Stimulated activated CD4-positive, alpha-beta T cell treated with anti-CD3 and anti-CD28 coated beads, Interleukin-4, amount 100 ng/mL, for 4 hours (primary cell): ENCODE measurements at regions not wholly inside any gene's neighbourhood (a gene's known extent, or its start where the extent isn't known, plus 50 kb on each side); places are given as distances from the start of the nearest gene placed in this dataset.

Experiments
- DNase-seq, 2 experiments: peaks; one replicate each; pipeline ENCODE4 v3.0.0-alpha.2; 2020

DNA sequence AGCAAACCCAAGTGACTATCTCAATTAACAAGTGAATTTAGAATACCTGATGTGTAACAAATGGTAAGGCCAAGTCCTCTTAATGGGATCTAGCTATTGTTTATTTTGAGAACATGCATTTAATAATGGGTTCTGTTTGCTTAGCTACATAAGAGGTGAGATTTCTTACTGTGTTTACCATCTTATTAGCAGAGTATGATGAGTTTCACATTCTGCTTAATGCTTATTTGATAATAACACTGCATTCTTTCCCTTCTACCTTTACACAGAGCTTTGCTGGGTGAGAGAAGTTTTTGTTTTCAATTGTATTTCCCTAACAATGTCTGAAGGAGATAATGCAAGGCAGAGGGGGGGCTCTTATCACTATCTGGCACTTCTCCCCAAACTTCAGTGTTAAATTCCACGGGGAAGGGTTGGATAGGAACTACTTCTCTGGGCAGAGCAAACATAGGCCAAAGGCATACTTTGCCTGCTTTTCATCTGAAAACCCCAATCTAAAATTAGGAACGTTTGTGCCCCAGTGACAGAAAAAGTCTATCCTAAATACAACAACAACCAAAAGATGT lies 129.0 kb upstream of the ATXN7L3B start:
- DNase-seq = no peak

DNA sequence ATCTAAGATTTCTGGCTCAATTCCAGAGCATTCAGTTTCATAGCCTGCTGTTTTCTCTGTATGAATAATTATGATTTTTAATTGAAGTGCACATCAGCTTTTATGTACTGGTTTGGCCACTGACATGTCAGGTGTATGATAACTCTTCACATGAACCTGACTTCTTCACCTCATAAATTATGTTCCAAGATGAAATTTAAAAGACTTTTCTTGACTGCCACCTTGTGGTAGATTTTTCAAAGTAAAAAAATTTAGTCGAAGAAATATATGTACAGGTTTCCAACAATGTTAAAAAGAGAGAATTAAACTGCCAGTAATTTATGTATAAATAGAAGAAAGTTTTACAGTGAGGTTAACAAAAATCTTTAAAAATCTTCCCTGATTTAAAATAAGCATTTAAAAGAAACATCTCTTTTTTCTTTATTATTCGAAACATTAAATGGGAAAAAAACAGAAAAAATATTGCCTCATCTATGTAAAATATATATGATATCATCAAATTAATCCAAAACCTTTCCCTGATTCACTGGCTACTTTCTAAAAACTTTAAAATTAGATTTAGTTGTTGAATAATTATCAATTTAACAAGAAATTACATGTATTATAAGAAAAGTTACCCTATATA lies 124.9 kb upstream of the ATXN7L3B start:
- DNase-seq = no peak

DNA sequence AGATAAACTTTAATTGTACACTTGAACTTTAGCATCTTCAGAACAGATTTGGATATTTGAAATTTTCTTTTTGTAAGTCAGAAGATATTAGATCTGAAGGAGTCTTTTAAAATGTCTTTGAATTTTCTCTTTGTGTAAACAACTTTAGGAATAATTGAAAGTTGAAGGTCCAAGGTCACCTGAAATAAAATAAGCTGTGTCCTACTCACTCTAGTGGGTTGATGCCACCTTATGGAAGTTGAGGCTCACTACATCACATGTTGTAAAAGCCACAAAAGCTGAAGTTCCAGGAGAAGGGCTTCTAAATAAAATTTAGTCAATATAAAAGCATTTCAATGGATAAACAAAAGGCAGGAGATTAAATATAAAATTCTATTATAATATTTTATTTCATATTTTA lies 122.0 kb upstream of the ATXN7L3B start:
- no peak for DNase-seq

DNA sequence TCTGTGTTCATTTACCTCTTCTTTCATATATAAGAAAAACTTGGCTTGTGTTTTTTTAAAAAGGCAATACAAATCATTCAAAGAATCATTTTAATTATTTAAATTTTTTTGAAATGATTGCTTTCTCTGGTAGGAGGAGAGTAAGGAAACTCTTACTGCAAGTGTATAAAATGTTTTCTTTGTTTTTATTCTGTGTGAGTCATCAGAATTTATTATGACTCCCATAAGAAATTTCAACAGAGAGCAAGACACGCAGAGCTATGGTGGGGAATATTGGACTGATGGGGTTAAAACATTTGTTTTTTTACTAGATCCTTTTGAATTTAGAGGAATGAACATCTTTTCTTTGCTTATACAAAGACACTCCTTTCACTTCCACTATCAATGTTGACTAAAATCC lies 119.1 kb upstream of the ATXN7L3B start:
- DNase-seq = no peak

DNA sequence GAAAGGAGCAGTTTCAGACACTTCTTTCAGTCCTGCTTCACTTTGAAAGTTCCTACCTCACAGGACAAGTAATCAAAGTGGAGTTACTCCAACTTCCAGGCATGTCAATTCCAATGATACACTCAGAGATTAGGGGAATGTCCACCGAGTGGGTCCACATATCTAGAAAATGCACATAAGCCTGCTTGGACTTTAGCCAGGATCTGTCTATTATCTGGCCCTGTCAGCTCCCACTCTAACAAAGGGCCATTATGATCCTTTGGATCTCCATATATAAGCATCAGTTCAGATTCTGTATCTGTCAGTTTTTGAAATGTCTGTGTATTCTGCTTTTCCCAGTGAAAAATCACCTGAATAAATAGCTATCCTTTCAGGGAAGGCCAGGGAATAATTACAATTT lies 112.9 kb upstream of the ATXN7L3B start:
- no peak for DNase-seq

DNA sequence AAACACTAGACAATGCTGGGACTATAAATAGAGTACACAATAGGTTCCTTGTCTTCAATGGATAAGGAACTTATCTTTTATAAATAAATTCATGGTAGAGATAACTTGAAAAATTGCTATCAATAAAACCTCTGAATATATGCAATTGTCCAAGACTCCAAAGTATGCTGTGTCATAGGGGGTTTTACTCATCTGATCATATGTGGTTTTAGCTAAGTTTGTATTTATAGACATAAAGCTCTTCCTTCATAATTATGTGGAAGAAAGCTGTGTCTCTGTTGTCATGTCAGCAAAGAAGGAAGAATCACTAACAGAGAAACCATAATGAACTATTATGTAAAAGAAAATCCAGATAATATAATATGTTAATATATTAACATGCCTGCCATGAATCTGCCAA lies 111.5 kb upstream of the ATXN7L3B start:
- no peak for DNase-seq

DNA sequence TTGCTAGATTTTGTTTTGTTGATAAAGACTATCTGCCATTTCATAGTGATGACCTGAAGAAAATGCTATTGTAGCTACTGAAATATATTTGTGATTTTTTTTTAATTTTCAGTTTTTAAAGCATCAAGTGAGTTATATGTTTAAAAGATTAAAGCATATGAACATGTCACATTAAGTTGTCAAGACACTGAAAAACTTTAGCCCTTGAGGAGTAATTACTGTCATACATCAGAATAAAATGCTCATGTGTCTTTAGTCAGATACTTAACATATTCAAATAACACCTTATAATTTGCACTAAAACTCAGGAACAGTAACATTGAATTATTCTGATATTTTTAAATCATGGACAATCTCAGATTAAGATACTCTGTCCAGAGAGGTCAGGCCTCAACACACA lies 108.1 kb upstream of the ATXN7L3B start:
- DNase-seq = no peak

DNA sequence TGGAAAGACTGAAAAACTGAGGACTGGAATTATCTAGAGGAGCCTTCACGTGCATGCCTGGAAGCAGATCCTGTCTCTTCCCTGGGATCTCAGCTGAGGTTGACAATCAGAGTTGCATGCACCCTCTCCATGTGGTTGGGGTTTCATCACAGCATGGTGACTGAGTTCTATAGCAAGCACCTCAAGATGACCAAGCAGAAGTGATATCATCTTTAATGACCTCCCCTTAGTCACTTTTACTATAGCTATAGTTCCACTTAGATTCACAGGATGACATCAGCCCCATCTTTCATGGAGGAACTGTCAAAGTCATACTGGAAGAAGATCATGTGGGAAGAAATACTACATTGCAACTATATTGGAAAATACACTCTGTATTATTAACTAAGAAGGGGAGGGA lies 105.8 kb upstream of the ATXN7L3B start:
- DNase-seq = no peak

DNA sequence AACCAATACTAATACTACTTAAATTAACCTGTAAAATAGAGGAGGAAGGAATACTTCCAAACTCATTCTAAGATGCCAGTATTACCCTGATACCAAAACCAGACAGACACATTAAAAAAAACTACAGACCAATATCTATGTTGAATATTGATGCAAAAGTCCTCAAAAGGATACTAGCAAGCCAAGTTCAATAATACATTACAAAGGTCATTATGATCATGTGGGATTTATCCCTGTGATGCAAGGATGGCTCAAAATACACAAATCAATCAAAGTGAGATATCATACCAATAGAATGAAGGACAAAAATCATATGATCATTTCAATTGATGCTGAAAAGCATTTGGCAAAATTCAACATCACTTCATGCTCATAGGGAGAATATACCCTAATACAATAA lies 97.2 kb upstream of the ATXN7L3B start:
- DNase-seq = no peak

DNA sequence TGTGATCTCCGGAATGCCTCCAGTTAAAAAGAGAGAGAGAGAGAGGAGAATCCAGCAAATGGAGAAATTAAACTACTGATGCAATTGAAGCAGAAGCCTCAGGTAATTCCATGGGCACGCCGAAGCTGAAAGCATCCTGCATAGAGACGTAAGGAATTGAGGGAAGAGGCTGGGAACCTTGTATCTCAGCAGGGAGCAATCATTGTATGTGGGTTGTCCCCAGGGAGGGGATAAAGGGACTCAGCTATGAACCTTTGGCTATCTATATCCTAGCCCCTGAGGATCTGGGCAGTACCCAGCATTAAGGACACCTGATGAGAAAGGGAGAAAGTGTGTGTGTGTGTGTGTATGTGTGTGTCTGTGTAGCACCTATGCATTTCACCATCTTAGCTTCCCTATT lies 95.8 kb upstream of the ATXN7L3B start:
- no peak for DNase-seq

DNA sequence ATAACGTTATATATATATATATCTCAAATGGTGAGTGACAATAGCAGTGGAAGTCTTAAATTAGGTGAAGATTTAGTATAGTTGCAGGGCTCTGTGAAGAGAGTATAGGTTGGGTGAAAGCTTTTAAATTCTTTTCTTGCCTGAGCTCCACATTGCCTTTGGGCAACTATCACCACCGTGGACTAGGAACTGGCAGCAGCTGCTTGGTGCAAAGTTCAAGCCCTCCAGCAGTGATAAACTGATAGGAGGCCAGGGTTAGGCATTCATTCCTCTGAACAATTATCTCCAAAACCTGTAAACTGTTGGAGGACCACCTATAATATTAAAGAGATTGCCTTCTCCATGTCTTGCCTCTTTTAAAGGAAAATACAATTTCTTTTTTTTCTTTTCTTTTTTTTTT lies 91.2 kb upstream of the ATXN7L3B start:
- DNase-seq = no peak

DNA sequence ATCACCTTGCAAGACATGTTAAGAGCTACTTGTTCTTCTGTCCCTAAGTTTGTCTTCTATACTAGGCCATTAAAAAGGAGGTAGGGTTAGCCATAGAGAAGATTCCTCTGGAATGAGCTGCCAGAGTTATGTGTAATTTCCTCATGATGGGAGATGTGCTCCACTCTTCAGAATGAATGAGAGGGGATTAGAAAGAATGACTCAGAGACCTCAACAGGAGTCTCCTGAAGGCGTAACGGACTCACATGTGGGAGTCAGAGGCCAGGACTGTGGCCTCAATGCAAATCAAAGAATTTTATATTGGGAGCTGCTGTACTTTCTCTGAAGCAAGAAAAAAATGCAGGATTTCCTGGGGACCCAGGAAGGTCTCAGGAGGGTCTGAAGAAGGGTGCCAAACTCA lies 87.8 kb upstream of the ATXN7L3B start:
- no peak for DNase-seq

DNA sequence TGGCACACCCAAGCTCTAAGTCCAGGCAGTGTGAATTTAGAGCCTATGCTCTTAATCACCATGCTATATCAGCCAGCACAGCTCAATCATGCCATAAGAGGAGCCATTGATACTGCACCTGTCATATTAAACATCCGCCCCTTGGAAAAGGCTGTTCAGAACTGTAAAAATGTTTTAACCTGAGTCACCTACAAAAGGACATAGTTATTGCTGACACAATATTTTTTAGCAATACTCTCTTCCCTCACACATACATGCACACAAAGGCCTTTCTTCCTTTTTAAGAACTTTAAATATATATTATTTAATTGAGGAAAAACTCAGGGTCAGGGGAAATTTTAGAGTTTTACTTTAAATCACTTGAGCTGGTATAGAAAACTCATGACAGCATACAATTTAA lies 83.5 kb upstream of the ATXN7L3B start:
- no peak for DNase-seq

DNA sequence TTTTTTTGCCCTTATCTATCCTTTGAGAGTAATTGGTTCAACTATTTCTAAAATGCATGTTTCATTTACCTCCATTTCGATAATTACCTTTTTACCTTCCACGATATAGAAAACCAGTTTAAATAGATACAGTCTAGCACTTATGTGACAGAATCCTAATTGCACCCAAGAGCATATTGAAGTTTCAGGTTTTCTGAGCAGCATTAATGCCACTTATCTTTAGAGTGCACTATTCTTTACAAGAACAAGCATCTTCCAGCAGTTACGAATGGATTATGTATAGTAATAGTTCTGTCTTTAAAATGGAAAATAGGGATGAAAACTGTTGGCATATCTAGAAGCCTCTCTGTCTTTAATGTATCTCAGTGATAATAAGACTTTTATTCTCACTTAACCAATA lies 82.2 kb upstream of the ATXN7L3B start:
- no peak for DNase-seq

DNA sequence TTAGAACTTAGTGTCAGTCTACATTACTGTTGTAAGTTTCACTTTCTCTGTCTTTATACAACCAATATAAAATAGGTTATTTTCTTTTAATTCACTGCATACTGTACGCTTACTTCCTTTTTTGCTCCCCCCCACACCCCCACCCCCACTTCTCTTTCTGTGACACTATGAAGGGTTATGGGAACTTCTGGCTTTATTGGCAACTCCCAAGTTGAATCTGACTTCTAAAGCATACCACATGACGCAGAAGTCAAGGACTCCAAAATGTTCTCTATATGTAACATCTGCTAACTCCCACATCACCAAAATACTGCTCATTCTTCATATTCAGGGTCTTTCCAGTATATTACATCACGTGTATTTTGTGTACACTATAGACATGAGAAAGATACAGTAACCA lies 81.2 kb upstream of the ATXN7L3B start:
- DNase-seq = no peak

DNA sequence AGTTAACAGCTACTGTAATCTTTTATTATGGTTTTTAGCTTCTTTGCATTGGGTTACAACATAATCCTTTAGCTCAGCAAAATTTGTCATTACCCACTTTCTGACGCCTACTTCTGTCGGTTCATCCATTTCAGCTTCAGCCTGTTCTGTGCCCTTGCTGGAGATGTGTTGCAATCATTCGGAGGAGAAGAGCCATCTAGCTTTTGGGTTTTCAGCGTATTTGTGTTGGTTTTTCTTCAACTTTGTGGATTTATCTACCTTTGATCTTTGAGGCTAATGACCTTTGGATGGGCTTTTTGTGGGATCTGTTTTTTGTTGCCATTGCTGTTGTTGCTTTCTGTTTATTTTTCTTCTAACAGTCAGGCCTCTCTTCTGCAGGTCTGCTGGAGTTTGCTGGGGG lies 69.2 kb upstream of the ATXN7L3B start:
- no peak for DNase-seq

DNA sequence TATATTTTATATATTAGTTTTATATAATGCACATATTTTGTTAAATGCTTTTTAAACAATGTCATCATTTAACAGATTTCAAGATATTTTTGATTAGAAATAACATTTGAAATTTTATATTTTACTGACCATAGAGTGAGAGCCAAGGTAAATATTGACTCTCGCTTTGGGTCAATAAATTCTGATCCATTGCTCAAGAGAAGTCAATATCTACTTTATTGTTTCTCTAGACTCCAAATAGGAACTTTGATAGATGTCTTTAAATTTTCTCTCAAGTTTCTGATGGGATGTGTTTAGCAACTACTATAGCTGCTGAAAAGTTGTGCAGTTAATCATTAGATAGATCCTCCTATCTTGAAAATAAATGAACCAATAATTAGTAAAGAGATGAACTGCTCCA lies 61.4 kb upstream of the ATXN7L3B start:
- DNase-seq = no peak

DNA sequence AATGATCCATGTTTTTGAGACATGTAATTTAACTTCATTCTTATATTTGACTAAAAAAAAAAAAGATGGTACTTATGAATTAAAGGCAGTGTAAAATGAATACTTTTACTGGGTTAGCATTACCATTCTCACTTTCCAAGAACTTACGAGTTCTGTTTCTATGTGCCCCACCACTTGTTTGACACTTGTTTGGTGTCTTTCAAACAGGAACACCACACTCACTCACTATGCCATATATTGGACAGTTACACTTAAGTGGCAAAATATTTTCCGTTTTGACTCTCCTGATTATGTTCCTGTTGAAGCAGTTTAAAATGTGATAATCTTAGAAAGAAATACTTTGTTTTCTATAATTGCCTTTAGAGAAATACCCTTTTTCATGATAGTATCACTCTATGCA lies 56.6 kb upstream of the ATXN7L3B start:
- DNase-seq = no peak

DNA sequence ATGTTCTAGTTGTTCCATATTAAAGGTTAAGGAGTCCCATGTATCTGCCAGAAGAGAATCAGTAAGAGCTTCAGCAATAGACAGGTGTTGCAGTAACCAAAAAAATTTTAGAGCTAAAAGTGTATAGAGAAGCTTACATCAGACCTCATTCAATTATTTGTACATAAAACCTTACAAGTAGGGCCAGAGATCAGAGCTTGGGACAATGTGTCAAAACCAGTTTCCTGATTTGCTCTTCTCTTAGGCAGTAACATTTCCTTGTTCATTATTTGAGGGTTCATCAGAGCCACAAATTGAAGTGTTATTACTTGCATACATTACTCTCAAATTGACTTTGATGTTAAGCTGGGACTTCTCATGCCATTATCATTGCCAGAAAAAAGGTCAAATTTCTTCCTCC lies 55.5 kb upstream of the ATXN7L3B start:
- DNase-seq = no peak

DNA sequence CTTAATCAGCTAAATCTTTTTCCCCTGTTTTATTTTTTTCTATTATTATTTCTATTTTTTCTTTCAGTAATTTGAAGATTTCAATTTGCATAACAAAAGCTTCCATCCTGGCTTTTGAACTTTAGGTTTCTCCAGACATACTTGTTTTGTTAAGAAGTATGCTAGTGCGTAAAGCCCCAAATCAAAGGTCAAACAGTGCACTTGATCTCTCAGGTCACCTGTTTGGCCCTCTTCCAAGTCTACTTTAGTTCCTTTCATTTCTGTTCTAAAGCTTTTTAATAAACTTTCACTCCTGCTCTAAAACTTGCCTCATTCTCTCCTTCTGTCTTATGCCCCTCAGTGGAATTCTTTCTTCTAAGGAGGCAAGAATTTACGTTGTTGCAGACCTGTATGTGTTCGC lies 54.6 kb upstream of the ATXN7L3B start:
- DNase-seq = no peak
